ENCODE measurements at regions not wholly inside any gene's neighbourhood (a gene's known extent, or its start where the extent isn't known, plus 50 kb on each side); places are given as distances from the start of the nearest gene placed in this dataset.

DNA sequence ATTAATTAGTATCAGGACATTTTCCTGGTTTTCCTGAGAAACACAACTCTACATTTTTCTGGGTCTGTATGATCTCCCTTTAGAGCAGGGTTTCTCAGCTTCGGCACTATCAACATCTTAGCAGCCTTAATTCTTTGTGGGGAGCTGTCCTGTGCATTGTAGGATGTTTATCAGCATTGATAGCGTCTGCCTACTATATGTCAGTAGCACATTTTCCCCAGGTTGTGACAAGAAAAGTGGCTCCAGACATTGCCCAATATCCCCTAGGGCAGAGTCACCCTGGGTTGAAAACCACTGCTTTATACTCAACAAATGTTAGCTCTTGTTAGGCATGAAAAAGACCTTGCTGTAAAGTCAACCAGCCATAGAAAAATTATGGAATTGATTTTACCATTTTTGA lies 195.1 kb upstream of the FMN2 start:
- DNase-seq = no peak

DNA sequence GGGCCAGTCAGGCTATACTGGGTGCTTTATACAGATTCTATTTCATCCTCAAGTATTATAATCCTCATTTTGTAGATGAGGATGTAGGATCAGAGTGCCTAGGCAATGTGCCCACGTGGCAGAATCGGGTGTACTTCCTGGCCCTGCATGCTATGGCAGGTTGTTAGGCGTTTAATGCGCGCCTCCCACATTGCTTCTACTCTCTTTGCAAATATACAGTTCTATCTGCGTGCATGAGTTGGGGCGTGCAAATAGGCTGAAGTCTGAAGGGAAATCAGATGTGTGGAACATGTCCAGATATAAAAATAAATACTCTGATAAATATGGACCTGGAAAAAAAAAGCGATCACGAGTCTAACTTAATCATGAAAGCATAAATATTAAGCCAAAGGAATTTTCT lies 194.7 kb upstream of the FMN2 start:
- no peak for DNase-seq

DNA sequence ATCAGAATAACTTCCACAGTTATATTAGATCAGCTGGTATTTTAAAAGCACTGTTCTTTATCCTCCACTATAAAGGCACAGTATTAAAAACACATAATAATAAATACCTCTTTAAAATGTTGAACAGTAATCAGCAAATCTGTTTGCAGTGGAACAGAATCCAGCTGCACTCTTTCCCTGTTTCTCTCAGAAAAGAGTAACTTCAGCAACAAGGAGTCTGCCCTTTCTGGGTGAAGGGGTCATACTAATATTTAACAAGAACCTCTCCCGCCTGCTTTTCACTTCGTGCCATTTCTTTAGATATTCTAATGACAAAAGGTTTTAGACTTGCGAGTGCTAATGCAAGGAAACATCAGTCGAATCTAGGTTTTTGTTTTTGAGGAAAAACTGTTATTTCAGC lies 194.2 kb upstream of the FMN2 start:
- DNase-seq = no peak

DNA sequence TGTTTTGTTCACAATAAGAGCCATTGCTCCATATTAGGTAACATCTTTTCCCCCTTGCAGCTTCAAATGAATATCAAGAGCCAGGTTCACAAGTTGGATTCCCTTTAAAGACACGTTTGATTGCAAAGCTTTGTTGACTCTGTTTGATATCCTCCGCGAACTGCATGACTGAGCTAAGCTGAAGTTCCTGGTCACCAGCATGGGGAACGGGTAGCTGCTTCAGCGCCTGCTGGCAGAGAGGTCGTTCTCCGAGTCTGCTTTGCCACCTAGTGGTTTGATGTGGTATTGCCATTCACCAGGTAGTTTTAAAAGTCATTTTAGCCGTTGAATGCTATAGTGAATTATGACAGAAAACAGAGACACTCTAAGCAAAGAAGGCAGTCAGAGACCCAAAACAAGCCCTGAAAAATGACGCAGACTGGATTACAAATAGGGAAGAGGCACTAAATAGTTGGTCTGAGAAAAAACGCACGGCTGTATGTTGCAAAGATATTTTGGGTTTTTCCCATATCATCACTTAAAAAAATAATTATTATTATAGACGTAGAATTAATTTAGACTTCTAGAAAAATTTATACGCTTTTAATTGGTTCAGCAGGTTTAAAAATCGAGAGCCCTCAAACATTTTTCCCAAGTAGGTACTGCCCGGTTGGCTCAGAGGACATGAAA lies 193.5 kb upstream of the FMN2 start:
- peak; percentile 31 for DNase-seq

DNA sequence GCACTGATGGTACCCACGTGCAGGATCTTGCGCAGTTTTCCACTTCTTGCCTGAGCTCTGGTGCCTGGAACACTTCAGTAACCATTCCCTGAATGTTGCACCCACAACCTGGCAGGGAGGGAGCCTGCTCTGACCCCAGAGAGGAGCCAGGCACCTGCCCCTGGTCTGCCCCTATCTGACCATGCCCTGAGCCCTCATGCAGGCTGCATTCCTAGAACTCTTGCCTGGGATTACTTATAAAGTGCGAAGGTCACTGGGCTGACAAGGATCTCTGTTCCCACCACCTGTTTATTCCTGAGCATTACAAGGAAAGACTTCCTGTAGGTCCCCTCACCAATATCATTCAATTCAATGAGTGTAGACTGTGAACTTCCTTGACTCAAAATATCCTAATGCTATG lies 191.9 kb upstream of the FMN2 start:
- DNase-seq = no peak

DNA sequence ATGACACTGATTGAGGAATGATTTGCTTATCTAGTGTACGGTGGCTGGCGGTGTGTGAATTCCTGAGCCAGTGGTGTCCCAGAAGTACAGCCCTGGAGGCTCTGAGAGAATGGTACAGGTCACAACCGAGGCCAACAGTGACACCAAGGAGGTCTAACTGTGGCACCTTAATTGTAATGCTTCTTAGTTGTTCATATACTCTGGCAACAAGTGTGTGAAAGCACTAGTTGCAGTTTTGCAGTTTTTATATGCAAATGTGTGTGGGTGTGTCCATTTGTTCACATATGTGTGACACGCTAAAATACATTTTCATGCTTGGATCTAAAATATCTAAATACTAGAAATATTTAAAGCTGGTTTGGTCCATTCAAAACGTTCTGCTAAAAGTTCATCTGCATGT lies 185.3 kb upstream of the FMN2 start:
- no peak for DNase-seq

DNA sequence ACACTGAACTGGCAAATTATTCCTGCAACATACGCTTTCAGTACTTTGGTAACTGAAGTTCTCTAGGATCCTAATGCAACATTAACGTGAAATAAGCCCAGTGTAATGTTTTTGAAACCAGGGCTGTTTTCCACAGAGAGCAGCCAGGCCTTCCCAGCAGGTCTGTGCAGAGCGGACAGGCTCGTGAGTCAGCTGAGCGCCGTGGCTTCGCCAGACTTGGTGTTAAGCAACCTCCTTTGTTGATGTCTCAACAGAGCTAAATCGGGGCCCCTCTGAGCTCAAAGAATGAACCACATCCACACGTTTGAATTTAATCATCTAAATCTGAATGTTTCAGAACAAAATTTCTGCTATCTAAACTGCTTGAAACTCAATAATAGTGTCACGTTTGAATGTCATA lies 181.8 kb upstream of the FMN2 start:
- DNase-seq = no peak

DNA sequence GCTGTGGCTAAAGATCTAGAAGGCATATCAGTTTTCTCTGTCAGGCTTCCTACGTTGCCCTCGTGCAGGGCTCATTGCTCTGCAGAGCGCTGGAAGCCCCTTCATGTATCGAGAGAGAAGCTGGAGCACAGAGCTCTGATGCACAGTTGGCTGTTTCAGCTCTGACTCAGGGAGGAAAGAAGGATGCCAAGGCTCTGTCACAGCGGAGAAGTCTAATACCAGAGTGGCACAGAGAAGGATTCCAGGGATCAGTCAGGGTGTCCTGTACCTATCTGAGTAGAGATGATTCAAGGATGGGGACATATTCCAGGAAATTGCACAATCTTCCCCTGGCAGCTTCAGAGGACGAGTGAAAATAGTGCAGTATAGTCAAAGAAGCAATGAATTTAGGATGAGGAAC lies 179.2 kb upstream of the FMN2 start:
- DNase-seq = no peak

DNA sequence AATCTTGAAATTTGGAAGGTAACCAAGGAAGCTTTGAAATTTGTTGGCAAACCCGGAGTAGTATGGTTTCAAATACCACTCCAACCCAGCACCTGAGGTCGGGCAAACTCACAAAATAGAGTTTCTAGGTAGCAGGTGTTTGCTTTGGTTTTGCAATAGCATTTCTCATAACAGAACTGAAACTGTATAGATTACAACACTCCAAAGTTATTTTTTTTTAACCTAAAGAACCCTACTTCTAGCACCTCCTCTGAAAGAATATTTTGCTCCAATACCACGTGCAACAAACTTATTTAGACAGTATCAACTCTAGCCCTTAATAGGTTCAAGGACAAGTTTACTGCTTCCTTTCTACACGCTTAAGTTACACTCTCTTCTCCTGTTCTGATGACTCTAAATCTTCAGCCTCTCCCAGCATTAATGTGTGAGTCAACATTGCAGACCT lies 178.5 kb upstream of the FMN2 start:
- DNase-seq = no peak

DNA sequence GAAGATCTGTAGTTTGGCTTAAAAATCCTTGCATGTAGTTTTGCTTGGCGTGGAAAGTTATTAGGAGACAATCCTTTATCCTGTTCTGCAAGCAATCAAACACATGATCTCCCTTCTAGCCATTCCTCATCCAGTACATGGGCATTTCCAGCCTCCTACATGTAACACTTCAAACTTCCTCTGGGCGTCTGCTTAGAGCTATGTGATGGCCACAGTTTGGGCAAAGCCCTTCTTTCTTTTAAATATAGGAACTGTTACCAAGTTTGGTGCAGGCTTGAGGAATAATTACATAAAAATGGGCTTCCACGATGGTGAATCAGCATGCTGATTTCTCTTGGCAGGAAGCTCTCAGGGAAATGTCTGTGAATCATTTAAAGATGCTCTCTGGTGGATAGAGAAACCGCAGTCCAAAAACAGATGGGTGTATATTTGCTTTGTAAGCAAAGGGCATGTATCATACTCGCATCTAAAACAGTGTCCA lies 176.9 kb upstream of the FMN2 start:
- DNase-seq = no peak

DNA sequence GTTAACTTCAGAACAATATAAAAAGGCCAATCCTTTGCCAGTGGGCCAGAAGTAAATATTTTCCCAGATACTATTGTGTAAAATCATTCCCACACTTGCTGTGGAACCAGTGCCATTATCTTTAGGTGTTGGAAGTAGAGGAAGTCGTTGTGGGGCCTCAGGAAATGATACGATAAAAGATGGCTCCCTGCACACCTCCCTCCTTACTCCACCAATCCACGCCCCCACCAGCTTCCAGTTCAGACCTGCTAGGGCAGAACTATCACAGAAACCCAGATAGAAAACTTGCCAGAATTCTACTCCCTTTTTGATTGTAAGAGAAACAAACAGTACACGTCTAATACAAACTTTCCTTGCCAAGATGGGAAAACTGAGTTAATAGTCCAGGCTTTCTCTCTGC lies 173.0 kb upstream of the FMN2 start:
- DNase-seq = no peak

DNA sequence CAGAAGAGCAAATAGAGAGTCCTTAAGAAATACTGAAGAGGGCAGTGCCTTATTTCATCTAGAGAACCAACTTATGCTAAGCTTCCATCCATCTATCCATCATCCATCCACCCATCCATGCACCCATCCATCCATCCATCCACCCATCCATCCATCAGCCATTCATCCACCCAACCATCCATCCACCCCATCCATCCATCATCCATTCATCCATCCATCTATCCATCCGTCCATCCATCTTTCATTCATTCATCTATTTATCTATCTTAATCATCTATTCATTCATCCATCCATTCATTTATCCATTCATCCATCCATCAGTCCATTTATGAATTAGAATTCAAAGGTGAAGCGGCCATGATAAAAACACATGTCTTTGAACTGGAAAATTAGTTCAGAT lies 171.5 kb upstream of the FMN2 start:
- no peak for DNase-seq

DNA sequence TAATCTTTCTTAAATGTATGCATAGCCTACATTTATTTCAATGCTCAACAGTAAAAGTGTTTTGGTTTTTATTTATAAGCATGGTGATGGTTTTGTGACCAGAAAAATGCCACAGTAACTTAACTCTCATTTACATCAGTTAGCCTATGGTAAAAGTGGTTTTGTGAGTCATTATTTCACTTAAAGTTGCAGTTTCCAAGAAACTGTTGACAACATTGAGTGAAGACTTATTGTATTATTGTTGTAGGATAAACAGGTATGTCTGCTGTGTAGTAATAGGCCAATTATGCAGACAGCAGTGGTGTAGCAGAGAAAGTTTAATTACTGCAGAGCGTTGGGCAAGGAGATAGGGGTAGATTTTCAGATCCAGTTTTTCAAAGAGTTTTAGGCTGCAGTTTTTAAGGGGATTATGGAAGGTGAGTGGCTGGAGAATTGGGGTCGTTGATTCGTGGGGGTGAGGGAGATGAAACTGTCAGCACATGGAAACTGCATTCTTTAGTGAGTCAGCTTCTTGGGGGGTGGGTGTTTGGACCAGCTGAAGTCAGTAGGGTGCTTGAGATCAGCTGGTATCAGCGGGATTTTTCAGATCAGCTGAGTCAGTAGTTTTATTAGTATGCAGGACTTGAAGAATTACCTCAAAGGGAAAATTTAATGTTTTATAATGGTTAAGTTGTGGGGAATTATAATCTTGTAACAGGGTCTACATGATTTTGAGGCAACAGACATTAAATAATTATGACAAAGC lies 168.7 kb upstream of the FMN2 start:
- no peak for DNase-seq

DNA sequence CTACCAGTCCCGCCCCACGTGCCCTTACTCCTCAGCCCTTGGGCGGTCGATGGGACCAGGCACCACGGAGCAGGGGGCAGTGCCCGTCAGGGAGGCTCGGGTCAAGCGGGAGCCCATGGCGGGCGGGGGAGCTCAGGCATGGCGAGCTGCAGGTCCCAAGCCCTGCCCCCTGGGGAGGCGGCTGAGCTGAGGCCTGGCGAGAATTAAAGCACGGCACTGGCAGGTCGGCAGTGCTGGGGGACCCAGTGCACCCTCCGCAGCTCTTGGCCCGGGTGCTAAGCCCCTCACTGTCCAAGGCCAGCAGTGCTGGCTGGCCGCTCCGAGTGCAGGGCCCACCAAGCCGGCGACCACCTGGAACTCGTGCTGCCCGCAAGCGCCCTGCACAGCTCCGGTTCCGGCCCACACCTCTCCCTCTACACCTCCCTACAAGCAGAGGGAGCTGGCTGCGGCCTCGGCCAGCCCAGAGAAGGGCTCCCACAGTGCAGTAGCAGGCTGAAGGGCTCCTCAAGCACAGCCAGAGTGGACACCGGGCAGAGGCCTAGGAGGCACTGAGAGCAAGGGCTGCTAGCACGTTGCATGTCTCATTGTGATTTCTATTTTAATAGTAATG lies 166.8 kb upstream of the FMN2 start:
- no peak for DNase-seq

DNA sequence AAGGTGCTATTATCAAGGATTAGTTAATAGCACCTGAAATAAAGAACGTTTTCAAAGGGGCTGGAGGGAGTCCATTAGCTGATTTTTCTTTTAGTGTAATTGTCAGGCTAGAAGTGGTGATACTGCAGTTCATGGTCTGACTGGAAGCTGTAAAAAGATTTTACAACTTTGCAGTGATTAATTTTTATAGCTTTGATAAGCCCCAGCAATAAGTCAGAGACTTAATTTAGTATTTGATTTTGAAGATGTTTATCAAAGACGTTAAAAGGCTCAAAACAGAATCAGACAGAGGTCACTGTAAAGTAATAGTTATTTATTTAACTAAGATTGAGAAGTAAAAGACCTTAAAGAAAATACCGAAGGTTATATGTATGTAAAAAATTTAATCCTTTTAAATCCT lies 165.5 kb upstream of the FMN2 start:
- no peak for DNase-seq

DNA sequence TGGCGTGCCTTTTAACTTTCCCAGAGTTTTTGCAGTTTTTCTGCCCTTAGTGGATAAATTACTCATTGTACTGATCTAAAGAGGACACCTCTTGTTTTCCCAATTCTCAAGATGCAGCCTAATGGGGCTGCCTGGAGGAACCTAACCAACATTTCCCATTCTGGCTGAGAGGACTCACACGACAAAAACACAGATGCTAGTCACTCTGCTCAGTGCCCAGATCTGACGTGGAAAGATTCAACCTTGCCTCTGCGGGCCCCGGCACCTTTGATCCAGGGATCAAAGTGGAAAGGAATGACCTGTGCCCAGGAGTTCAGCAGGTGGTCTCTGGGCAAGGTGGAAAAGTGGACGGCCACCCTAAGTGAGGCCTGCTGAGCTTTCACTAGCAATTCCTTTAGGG lies 162.4 kb upstream of the FMN2 start:
- no peak for DNase-seq

DNA sequence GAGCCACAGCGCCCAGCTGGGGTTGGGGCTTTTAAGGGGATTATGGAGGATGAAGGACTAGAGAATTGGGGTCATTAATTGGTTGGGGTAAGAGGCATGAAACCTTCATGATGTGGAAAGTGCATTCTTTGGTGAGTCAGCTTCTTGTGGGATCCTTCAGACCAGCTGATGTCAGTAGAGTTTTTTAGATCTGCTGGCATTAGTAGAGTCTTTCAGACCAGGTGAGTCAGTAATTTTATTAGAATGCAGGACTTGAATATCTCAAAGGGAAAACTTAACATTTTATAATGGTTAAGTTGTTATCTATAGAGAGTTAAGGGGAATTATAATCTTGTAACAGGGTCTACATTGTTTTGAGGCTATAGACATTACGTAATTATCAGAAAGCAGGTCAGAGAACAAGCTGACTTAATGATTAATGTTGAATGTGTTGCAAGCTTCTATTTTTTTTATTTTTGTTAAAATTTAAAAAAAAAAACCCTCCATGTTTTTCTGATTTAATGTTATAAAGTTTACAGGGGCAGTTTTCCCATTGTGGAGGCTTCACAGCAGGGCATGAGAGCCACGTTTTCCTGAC lies 160.9 kb upstream of the FMN2 start:
- DNase-seq = no peak

DNA sequence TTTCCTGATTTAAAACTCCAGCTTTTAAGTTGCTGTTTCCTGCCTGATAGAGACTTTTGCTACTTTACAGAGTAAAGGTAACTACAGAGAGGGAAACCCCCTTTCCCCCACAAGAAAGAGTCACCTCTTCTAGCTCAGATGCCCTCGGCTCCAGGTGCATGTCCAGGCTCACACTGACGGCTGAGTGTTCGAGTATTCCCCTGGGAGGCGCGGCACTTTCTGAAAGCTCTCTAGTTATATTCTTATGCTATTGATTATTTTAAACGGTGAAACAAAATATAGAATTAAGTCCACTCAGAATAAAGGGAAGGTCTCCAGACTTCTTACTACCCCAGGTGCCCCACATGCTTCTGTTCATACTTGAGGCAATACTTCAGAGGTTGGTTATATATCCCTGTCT lies 160.3 kb upstream of the FMN2 start:
- no peak for DNase-seq

DNA sequence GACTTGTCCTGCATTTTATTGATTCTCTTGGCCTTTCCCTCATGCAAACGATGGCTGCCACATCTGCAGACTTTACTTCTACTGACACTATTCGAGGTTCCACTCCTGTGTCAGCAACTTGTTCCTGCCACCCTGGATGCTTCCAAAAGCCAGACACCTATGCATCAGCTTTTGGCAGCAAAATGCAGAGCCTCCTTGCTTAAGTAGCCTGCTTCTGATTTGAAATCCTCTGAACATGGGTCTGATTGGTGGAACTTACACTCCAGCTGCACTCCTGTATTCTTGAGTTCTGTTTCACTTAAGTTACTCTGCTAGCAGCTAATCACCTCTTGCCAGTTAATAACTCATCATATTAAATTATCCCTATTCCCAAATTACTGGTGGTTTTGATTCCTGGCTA lies 152.1 kb upstream of the FMN2 start:
- DNase-seq = no peak

DNA sequence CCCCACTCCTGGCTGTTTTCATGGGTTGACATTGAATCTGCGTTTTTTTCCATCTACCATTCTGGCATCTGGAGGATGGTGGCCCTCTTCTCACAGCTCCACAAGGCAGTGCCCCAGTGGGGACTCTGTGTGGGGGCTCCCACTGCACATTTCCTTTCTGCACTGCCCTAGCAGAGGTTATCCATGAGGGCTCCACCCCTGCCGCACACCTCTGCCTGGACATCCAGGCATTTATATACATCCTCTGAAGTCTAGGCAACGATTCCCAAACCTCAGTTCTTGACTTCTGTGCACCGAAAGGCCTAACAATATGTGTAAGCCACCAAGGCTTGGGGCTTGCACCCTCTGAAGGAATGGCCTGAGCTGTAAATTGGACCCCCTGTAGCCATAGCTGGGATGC lies 147.9 kb upstream of the FMN2 start:
- DNase-seq = no peak

DNA sequence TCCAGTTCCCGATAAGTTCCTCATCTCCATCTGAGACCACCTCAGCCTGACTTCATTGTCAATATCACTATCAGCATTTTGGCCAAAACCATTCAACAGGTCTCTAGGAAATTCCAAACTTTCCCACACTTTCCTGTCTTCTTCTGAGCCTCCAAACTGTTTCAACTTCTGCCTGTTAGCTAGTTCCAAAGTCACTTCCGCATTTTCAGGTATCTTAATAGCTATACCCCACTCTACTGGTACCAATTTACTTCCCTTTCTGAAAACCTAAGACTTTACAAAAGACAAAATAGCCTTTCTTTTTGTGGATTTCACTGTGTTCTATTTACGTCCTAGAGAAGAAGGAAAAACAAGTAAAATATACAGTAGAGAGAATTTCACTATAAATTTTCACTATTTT lies 147.0 kb upstream of the FMN2 start:
- no peak for DNase-seq

DNA sequence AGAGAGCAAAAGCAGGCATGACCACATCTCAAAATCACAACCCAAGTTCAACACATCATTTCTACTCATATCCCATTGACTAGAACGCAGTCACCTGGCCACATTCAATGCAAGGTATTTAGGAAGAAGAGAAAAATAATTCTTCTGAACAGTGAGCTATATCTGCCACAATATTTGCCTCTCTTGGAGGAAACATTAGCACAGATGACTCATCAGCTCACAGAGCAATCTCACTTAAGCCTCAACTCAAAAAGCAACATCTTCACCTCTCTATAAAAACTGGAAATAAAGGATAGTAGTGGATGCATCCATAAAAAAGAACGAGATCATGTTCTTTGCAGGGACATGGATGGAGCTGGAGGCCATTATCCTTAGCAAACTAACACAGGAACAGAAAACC lies 143.9 kb upstream of the FMN2 start:
- no peak for DNase-seq

DNA sequence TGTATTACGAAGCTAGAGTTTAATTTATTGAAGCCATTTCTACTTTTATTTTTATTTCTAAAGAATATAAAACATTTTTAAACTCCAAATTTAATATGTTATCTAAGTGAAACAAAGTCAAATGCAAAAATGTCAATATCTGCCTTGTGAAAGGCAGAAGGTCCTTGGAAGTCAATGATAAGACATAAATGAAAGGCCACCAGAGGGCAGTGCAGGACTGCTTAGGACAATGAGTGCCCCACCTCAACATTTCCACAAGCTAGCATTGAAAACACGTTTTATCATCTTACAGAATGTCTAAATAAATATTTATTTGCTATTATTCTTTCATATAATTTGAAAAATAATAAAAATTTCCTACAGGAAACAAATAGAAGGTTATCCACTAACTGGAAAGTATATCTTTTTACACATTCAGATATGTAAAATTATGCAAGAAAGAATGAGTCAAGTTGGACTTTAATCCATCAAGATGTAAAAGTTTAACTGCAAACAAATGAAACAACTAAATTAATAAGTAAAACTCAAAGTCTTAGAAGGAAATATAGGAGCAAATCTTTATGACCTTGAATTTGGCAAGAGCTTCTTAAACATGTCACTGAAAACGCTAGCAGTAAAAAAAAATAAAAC lies 140.1 kb upstream of the FMN2 start:
- no peak for DNase-seq
